Keratinocyte (primary cell): ENCODE measurements at regions not wholly inside any gene's neighbourhood (a gene's known extent, or its start where the extent isn't known, plus 50 kb on each side); places are given as distances from the start of the nearest gene placed in this dataset.

Experiments
- EZH2 ChIP-seq: IDR thresholded peaks from one replicate; pipeline ENCODE4 v1.6.1; 2012; ENCODE audit warnings: inconsistent platforms, mild to moderate bottlenecking, low read length, moderate library complexity
- TF ChIP-seq, protein P1 (sequence below), 3 experiments: IDR thresholded peaks in 1 of 3; conservative IDR thresholded peaks in 1 of 3; optimal IDR thresholded peaks in 1 of 3; 2 replicates in 2 of 3; 3 replicates in 1 of 3; pipeline versions ENCODE3 to v1.5.1; 2011; ENCODE audit warnings: low read length in 3 of 3, mild to moderate bottlenecking in 3 of 3, moderate library complexity in 2 of 3, control low read depth in 1 of 3, inconsistent platforms in 1 of 3; ENCODE audit not compliant: insufficient read depth in 2 of 3; ENCODE audit errors: extremely low read depth in 1 of 3

DNA sequence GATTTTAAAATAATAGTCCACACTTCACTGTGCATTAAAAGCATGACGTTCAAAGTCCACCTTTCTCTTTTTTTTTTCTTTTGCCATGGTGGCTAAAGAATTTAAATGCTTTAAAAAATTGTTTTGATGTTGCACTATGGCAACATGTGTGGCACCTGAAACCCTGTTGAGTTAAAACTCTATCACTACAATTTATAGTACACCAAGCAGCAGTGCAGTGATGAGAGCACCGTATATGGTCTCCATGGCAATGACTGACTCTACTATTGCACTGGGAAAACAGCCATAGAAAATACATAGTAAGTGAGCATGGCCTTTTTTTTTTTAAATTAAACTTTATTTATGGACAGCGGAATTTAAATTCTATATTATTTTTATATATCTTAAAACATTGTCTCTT, 298.8 kb downstream of the FIGN start:
- TF ChIP-seq, protein P1, sequence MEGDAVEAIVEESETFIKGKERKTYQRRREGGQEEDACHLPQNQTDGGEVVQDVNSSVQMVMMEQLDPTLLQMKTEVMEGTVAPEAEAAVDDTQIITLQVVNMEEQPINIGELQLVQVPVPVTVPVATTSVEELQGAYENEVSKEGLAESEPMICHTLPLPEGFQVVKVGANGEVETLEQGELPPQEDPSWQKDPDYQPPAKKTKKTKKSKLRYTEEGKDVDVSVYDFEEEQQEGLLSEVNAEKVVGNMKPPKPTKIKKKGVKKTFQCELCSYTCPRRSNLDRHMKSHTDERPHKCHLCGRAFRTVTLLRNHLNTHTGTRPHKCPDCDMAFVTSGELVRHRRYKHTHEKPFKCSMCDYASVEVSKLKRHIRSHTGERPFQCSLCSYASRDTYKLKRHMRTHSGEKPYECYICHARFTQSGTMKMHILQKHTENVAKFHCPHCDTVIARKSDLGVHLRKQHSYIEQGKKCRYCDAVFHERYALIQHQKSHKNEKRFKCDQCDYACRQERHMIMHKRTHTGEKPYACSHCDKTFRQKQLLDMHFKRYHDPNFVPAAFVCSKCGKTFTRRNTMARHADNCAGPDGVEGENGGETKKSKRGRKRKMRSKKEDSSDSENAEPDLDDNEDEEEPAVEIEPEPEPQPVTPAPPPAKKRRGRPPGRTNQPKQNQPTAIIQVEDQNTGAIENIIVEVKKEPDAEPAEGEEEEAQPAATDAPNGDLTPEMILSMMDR (optimal IDR thresholded peaks at IDR 0.05 in 1 of 3, IDR thresholded peaks at IDR 0.05 in 1 of 3, conservative IDR thresholded peaks at IDR 0.05 in 1 of 3; ENCODE audit: extremely low read depth in 1 of 3, insufficient read depth in 2 of 3, low read length in 3 of 3): no peak
- no peak for TF ChIP-seq EZH2
